Activated CD8-positive, alpha-beta T cell treated with anti-CD3 and anti-CD28 coated beads, Interleukin-2, amount 10 ng/mL, durations not matched to agents 7 days and 5 days (primary cell): ENCODE measurements at regions not wholly inside any gene's neighbourhood (a gene's known extent, or its start where the extent isn't known, plus 50 kb on each side); places are given as distances from the start of the nearest gene placed in this dataset.

Source experiments
- ATAC-seq: fragments of 150-1000 bp; cut with Tn5 transposase; one replicate; pipeline ENCODE4 v1.10.0; 2021; ENCODE audit warnings: moderate library complexity
- CTCF ChIA-PET: fragments of 350-600 bp; sonication (Branson Sonifier 250); formaldehyde crosslinking; loops from one replicate; lab custom pipeline; 2021; ENCODE audit warnings: antibody characterized with exemption; lab: Charles Lee
- POLR2A ChIA-PET: fragments of 350-600 bp; sonication (Branson Sonifier 250); formaldehyde crosslinking; loops from one replicate; lab custom pipeline; 2021; ENCODE audit warnings: antibody characterized with exemption; lab: Charles Lee
- DNase-seq: peaks from one replicate; pipeline ENCODE4 v3.0.0-alpha.2; 2020
- H3K27ac Mint-ChIP-seq: one replicate; pipeline ENCODE4 v1.8.0; 2021; ENCODE audit warnings: mild to moderate bottlenecking, mixed read lengths
- H3K27me3 Mint-ChIP-seq: one replicate; pipeline ENCODE4 v1.8.0; 2021; ENCODE audit warnings: low read depth, mixed read lengths
- H3K36me3 Mint-ChIP-seq: one replicate; pipeline ENCODE4 v1.8.0; 2021; ENCODE audit warnings: low read depth, mixed read lengths
- H3K4me1 Mint-ChIP-seq: one replicate; pipeline ENCODE4 v1.8.0; 2021; ENCODE audit warnings: low read depth, mixed read lengths
- H3K4me3 Mint-ChIP-seq: one replicate; pipeline ENCODE4 v1.8.0; 2021; ENCODE audit warnings: mild to moderate bottlenecking, mixed read lengths
- H3K9me3 Mint-ChIP-seq: one replicate; pipeline ENCODE4 v1.8.0; 2022; ENCODE audit warnings: mixed read lengths; ENCODE audit not compliant: insufficient read depth

GRCh38 chr14:85250414-85251189, 279.3 kb upstream of the FLRT2 start:
- ChIA-PET POLR2A (no interaction called here), CTCF (no interaction called here)
- Mint-ChIP-seq H3K27ac (no peak overlapping the region), H3K27me3 (no peaks in the 10 kb centered on the region), H3K36me3 (no peaks in the 10 kb centered on the region), H3K4me1 (no peaks in the 10 kb centered on the region), H3K9me3 (peaks cover 6% of the 10 kb centered on the region), H3K4me3 (no peak overlapping the region)
- ATAC-seq = no peak
- no peak for DNase-seq

GRCh38 chr14:85252011-85252410, 277.9 kb upstream of the FLRT2 start:
- Mint-ChIP-seq H3K4me3 (no peak overlapping the region), H3K9me3 (peaks cover 6% of the 10 kb centered on the region), H3K36me3 (no peaks in the 10 kb centered on the region), H3K4me1 (no peaks in the 10 kb centered on the region), H3K27ac (no peak overlapping the region), H3K27me3 (no peaks in the 10 kb centered on the region)
- no peak for ATAC-seq
- ChIA-PET POLR2A (no interaction called here), CTCF (no interaction called here)
- DNase-seq = no peak

GRCh38 chr14:85254711-85255110, 275.2 kb upstream of the FLRT2 start:
- no peak for DNase-seq
- H3K27me3 Mint-ChIP-seq = no peaks in the 10 kb centered on the region
- no peaks in the 10 kb centered on the region for H3K9me3 Mint-ChIP-seq
- ChIA-PET POLR2A (no interaction called here), CTCF (no interaction called here)
- no peaks in the 10 kb centered on the region for H3K36me3 Mint-ChIP-seq
- H3K4me1 Mint-ChIP-seq = no peaks in the 10 kb centered on the region
- ATAC-seq = no peak
- no peak overlapping the region for H3K4me3 Mint-ChIP-seq
- H3K27ac Mint-ChIP-seq = no peak overlapping the region

GRCh38 chr14:85257287-85257686, 272.7 kb upstream of the FLRT2 start:
- ATAC-seq (no peak), DNase-seq (no peak)
- H3K9me3 Mint-ChIP-seq = no peaks in the 10 kb centered on the region
- H3K36me3 Mint-ChIP-seq = no peaks in the 10 kb centered on the region
- H3K4me1 Mint-ChIP-seq = no peaks in the 10 kb centered on the region
- ChIA-PET POLR2A (no interaction called here), CTCF (no interaction called here)
- H3K4me3 Mint-ChIP-seq = no peak overlapping the region
- H3K27me3 Mint-ChIP-seq = no peaks in the 10 kb centered on the region
- H3K27ac Mint-ChIP-seq = no peak overlapping the region

GRCh38 chr14:85263916-85264675, 265.8 kb upstream of the FLRT2 start:
- Mint-ChIP-seq H3K9me3 (no peaks in the 10 kb centered on the region), H3K4me1 (no peaks in the 10 kb centered on the region), H3K36me3 (no peaks in the 10 kb centered on the region), H3K4me3 (no peak overlapping the region), H3K27me3 (no peaks in the 10 kb centered on the region), H3K27ac (no peak overlapping the region)
- CTCF ChIA-PET = no interaction called here
- ATAC-seq = no peak
- POLR2A ChIA-PET = no interaction called here
- no peak for DNase-seq

GRCh38 chr14:85273099-85273677, 256.8 kb upstream of the FLRT2 start:
- Mint-ChIP-seq H3K27ac (no peak overlapping the region), H3K36me3 (no peaks in the 10 kb centered on the region), H3K9me3 (no peaks in the 10 kb centered on the region), H3K4me1 (no peaks in the 10 kb centered on the region), H3K27me3 (no peaks in the 10 kb centered on the region), H3K4me3 (no peak overlapping the region)
- CTCF ChIA-PET = no interaction called here
- DNase-seq = no peak
- ATAC-seq = no peak
- POLR2A ChIA-PET = no interaction called here

GRCh38 chr14:85273952-85274351, 256.0 kb upstream of the FLRT2 start:
- no peaks in the 10 kb centered on the region for H3K9me3 Mint-ChIP-seq
- H3K4me1 Mint-ChIP-seq = no peaks in the 10 kb centered on the region
- no peaks in the 10 kb centered on the region for H3K27me3 Mint-ChIP-seq
- DNase-seq (no peak), ATAC-seq (no peak)
- H3K4me3 Mint-ChIP-seq = no peak overlapping the region
- ChIA-PET CTCF (no interaction called here), POLR2A (no interaction called here)
- H3K27ac Mint-ChIP-seq = no peak overlapping the region
- no peaks in the 10 kb centered on the region for H3K36me3 Mint-ChIP-seq

- no peaks in the 10 kb centered on the region for H3K36me3 Mint-ChIP-seq
- ChIA-PET CTCF (no interaction called here), POLR2A (no interaction called here)
- no peaks in the 10 kb centered on the region for H3K27me3 Mint-ChIP-seq
- no peaks in the 10 kb centered on the region for H3K4me1 Mint-ChIP-seq
- H3K27ac Mint-ChIP-seq = no peak overlapping the region
- H3K9me3 Mint-ChIP-seq = no peaks in the 10 kb centered on the region
- DNase-seq (no peak), ATAC-seq (no peak)
- H3K4me3 Mint-ChIP-seq = no peak overlapping the region
Observed at GRCh38 chr14:85276161-85276978, 253.6 kb upstream of the FLRT2 start.

- no peak for DNase-seq
Observed at GRCh38 chr14:85276979-85277228, 253.0 kb upstream of the FLRT2 start.

GRCh38 chr14:85279407-85279806, 250.5 kb upstream of the FLRT2 start:
- H3K4me3 Mint-ChIP-seq = no peak overlapping the region
- no peaks in the 10 kb centered on the region for H3K9me3 Mint-ChIP-seq
- H3K36me3 Mint-ChIP-seq = no peaks in the 10 kb centered on the region
- DNase-seq = no peak
- POLR2A ChIA-PET = no interaction called here
- H3K27ac Mint-ChIP-seq = no peak overlapping the region
- no peak for ATAC-seq
- no peaks in the 10 kb centered on the region for H3K27me3 Mint-ChIP-seq
- no peaks in the 10 kb centered on the region for H3K4me1 Mint-ChIP-seq
- CTCF ChIA-PET = no interaction called here

More at GRCh38 chr14:85276979-85277228, 253.0 kb upstream of the FLRT2 start:
- ChIA-PET CTCF (no interaction called here), POLR2A (no interaction called here)
- ATAC-seq = no peak
- H3K9me3 Mint-ChIP-seq = no peaks in the 10 kb centered on the region
- H3K4me1 Mint-ChIP-seq = no peaks in the 10 kb centered on the region
- no peaks in the 10 kb centered on the region for H3K36me3 Mint-ChIP-seq
- H3K27ac Mint-ChIP-seq = no peak overlapping the region
- H3K4me3 Mint-ChIP-seq = no peak overlapping the region
- no peaks in the 10 kb centered on the region for H3K27me3 Mint-ChIP-seq

- ATAC-seq (no peak), DNase-seq (no peak)
- no peaks in the 10 kb centered on the region for H3K36me3 Mint-ChIP-seq
- no peaks in the 10 kb centered on the region for H3K27me3 Mint-ChIP-seq
- no peaks in the 10 kb centered on the region for H3K4me1 Mint-ChIP-seq
- H3K4me3 Mint-ChIP-seq = no peak overlapping the region
- no peaks in the 10 kb centered on the region for H3K9me3 Mint-ChIP-seq
- POLR2A ChIA-PET = no interaction called here
- CTCF ChIA-PET = no interaction called here
- H3K27ac Mint-ChIP-seq = no peak overlapping the region
Observed at GRCh38 chr14:85280074-85280473, 249.9 kb upstream of the FLRT2 start.

GRCh38 chr14:85281921-85282320, 248.0 kb upstream of the FLRT2 start:
- ATAC-seq (no peak), DNase-seq (no peak)
- Mint-ChIP-seq H3K4me3 (no peak overlapping the region), H3K36me3 (no peaks in the 10 kb centered on the region), H3K27ac (no peak overlapping the region), H3K4me1 (no peaks in the 10 kb centered on the region), H3K27me3 (no peaks in the 10 kb centered on the region), H3K9me3 (no peaks in the 10 kb centered on the region)
- CTCF ChIA-PET = no interaction called here
- POLR2A ChIA-PET = no interaction called here
